SW480 (cell line): ENCODE measurements at regions not wholly inside any gene's neighbourhood (a gene's known extent, or its start where the extent isn't known, plus 50 kb on each side); places are given as distances from the start of the nearest gene placed in this dataset.

Source experiments
- DNase-seq: peaks from one replicate; pipeline ENCODE4 v3.0.0-alpha.2; 2016; ENCODE audit warnings: low spot score

DNA sequence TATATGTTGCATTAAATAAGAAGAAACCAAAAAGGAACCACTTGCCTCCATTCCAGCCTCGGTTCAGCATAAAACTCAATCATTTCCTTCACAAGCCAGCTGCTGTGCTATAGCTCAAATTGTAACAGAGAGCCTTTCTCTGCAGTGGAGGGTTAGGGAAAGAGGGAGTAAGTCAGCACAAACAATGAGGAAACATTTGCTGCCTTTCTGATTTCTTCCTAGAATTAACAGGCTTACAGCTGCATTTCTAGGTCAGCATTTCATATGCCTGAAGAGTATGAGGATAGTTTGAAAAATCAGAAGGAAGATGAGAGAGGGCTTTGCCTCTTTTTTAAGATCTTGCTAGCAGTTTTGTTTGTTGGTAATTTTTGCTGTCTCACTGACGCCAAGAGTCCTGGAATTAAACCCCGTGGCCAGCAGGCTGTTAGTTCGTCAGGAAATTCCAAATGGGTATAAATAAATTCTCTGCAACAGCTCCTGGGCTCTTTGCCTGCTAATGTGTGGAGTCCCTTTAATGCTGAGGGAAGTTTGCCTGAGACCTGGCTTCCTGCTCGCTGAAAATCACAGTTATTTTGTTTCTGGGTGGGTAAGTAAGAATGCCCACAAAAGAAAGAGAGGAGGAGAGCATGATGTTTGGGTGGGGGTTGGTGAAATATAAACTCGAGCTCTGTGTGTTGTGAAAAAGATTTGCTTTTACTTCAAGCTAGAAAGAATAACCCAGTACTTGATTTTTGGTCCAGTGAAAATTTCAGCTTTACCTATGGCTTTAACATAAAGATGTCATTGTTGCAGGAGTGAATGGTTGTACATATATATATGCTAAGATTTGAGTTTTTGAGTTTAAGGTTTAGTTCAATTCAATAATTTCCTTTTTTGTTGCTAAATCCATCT, 148.1 kb upstream of the DMRT1 start:
- DNase-seq, result no peak

DNA sequence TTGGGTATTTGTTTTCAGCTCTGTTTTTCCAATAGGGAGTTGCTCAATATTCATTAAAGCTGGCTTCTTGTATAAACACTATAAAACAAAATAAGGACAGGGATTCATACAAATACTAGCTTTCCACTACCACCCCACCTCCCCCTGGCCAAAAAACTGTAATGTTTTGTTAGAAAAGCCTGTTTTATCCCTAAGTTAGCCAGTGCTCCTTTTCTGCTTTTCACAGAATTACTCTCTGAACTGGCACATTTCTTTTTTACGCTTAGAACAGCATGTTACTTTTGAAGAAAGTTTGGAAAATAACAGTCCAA, 147.4 kb upstream of the DMRT1 start:
- no peak for DNase-seq

DNA sequence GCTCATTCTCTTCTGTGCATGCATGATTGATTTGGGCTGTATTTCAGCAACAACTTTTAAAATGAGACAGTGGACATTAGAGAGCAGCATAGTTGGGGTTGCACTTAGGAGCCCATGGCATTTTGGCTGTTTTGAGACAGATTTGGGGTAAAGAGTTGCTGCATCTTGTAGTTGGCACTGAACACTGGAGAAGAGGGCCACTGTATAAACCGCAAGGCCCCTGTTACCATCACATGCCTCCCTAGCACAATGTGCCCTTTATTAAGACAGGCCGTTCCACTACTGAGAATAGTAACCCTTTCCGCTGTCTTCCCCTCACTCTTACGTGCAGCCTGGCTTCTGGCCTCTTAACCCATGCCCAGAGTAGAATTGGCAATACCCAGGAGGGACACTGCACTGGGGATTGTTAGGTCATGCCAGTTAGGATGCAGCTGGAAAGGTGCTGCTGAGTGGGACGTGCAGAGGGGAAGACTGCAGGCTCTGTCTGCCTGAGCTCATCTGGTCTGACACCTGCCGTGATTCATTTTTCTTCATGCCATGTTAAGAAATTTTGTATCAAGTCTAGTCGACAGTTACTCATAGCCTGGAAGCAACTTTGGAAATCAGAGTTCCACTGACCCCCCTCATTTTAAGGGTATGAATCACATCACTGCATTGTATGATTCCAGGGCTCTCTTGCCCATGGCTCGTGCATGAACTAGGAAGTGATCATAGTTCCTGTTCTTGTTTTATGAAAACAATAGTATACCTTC, 146.9 kb upstream of the DMRT1 start:
- no peak for DNase-seq

DNA sequence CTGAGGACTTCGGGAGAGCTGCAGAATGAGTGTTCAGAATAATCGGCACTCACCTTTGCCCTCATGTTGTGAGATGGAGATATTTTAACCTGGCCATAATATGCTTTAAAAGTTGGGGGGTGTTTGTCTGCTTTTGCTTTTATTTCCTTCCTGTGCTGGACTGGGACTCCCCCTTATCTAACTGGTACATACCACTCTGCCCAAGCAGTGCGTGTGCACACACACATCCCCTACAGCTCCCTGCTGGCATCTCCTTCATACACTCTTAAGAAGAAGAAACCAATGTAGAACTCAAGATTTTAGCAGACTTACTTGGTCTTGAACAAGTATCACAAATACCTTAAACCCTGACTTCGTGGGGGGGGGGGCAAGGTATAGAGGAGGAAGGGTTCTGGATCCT, 146.2 kb upstream of the DMRT1 start:
- no peak for DNase-seq

DNA sequence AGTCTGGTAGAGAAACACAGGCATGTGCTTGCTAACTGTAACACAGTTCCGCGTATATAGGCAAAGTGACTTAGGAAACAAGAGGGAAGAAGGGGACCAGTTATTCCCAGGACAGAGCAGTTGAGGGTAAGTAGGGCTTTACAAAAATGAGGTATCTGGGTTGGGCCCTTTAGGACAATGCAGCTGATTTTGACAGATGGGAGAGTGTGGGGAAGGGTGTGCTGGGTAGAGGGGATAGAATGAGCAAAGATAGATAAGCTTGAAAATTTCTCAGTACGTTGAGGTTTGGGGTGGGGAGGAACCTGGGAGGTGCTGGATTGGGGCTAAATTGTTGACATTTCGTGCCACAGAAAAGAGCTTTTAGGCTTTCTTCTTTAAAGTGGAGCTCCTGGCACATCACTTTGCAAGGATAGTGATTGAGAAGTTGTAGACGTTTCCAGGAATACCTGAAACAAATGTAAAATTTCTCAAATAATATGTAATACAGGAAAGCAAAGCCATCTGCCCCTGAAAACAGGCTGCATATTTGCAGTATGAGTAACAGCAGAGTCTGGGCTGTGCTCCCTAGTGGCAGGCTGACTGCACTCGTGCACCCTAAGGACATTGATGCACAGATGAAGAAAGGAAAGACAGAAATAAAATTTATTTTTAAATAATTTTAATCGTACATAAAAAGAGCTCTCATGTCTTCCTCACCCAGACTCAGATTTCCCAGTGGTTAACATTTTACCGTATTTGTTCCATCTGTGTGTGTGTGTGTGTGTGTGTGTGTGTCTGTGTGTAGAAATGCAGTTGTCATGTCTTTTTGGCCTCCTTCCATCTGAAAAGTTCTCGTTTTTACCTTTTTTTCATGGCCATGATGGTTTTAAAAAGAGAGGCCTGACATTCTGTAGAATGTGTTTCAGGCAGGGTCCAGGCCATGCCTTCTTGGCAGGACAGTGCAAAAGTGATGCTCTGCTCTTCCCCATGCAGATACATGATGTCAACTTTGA, 144.9 kb upstream of the DMRT1 start:
- no peak for DNase-seq

DNA sequence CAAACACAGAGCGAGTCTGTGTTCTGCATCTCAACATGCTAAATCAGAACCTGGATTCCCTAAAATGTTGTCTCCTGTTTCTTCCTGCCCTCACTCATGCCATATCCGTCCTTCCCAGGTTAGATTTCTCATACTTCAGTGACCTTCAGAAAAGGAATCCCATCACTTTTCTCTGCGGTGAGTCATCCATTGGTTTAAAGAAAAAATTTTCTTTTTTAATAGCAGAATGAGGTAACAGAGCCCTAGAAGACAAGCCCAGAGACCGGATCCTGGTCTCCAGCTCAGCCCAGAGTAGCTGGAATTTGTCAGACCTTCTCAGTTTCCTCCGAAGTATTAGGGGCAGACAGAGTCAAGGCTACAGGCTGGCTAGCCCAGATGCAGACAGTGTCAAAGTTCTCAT, 143.2 kb upstream of the DMRT1 start:
- no peak for DNase-seq

DNA sequence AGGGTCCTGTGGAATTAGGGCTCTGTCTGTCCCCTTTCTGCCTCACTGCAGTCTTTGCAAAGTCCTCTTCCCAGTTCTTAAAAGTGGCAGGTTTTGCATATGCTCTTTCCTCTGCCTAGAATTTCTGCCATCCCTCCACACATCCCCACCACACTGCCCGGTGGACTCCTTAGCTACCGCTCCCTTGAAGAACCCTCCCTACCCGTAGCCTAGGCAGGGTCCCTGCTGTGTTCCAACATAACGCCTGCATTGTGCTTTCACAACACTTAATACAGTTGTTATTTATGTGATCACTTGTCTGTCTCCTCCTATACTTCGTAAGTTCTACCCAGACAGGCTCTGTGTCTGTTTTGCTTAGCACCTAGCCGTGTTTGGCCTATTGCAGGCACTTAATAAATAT, 142.5 kb upstream of the DMRT1 start:
- DNase-seq, result no peak

DNA sequence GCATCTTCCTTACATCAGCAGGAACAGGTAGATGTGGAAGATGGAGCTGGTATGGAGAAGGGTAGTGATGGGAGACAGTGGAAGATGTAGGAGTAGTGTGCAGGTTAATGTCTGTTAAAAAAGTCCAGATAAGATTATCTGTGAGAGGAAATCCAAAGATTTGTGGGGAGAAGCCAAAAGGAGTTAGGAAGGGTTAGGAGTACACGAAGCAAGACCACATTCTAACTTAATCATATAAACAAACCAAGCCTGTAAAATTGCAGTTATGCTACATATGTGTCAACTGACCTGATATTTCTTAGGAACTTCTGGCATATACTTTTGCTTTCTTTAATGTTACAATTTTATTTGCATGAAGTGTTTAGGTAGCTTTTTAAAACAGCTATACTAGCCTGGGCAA, 142.1 kb upstream of the DMRT1 start:
- no peak for DNase-seq

DNA sequence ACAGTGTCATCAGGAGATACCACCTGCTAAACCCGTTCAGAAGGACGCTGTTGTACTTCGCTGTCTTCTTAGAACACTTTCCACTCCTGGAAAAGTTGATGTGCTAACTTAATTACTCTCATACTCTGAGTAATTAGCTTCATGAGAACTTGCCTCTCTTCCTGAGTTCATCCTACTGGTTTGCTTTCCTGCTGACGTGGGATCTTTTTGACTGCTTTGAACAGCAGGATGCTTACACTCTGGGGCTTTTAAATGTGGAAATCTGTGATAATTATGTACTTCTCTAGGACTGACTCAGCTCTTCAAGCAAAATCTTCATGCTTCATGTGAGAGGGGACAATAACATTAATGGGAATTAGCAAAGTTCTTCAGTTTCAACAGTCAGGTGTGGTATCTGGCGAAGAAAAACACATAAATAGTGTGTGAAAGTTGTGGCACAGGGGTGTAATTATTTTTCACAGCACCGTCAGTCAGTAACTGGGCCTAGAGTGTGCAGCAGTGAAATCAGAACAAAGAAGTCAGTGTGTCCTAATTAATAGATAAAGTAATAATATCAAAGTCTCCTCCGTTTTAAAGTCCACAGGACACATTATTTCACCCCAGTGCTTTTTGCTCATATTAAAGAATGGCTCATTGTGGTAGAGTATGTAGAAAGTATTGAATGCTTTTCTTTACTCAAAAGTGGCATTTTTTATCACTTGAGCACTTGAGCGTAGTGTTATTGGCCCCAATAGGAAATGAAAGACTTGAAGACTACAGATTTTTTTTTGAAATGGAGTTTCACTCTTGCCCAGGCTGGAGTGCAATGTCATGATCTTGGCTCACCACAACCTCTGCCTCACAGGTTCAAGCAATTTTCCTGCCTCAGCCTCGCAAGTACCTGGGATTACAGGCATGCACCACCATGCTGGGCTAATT, 140.9 kb upstream of the DMRT1 start:
- DNase-seq, result no peak

DNA sequence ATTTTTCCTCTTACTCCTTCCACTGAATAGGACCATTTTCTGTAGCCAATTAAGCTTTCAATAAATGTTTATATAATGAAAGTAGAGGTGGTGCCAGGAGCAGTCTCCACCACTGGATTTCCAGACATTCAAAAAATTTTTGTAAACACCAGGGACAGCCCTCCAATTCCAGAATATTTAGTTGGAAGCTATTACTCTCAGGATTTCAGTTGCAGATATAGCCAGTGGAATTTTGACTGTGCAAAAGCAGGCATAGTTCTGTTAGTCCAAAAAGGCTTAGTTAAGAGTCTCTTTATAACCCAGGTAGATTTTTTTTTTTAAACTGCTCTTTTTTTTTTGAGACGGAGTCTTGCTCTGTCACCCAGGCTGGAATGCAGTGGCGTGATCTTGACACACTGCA, 138.1 kb upstream of the DMRT1 start:
- DNase-seq, result no peak

DNA sequence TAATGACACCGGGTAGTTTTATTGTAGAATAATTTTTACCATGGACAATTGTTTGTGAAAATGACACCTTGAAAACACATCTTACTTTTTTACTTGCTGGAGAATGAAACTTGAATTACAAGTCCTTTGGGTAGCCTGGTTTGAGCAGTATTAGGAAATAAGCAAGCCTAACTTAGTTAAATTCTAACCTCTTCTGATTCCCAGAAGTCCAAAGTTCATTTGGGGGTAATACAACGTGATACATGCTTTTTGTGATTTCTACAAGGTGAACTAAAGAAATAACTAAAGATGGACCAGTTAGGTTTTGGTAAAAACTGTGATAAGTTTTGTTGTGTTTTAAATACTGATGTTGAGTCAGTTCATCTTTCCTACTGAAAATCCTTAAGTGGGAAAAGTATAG, 135.4 kb upstream of the DMRT1 start:
- DNase-seq, result no peak

DNA sequence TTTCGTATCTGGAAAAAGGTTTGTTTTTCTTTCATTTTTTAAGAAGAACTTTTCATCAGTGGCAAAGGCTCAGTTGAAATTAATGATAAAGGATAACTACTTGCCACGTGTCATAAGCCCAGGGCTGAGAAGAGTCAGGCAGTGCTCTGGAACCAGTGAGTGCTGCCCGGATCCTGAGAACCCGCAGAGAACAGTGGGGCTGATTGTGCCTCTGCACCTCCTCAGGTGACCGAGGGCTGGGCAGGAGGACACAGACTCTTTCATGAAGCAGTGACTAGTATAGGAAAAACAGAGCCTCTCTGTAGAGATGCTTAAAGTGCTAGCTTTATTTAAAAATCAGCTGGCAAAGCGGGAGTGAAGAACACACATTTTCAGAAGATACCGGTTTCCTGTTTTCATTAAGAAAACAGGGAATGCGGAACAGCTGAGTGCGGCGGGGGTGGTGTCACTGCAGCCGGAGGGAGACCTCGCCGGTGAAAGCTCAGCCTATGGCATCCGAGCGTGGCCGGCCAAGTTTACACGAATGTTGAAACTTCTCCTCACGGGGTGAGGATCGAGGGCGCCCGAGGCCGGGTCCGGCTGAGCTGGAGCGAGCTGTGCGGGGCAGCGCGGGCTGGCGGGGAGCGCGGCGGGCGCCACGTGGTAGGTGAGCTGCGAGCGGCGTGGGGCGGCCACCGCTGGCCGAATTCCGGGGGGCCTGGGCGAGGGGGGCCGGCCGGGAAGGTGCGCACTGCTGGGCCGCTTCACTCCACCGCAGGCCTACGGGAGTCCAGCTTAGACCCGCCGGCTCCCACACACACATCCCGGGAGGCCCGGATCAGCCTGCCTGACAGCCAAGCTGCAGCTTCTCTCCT, 134.7 kb upstream of the DMRT1 start:
- no peak for DNase-seq

DNA sequence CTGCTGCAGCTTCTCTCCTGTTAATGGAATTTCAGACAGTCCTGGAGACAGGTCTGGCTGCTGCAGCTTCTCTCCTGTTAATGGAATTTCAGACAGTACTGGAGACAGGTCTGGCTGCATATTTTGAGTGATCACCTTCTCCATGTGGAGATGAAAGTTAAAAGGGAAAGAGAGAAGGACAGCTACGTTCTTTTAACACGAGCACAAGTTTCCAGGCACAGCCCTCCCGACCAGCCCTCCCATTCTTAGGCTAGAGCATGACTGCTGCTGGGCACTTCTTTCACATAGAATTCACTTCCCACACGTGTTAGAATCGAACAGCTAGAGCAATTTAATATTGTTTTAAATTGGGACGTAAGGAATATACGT, 133.3 kb upstream of the DMRT1 start:
- no peak for DNase-seq

DNA sequence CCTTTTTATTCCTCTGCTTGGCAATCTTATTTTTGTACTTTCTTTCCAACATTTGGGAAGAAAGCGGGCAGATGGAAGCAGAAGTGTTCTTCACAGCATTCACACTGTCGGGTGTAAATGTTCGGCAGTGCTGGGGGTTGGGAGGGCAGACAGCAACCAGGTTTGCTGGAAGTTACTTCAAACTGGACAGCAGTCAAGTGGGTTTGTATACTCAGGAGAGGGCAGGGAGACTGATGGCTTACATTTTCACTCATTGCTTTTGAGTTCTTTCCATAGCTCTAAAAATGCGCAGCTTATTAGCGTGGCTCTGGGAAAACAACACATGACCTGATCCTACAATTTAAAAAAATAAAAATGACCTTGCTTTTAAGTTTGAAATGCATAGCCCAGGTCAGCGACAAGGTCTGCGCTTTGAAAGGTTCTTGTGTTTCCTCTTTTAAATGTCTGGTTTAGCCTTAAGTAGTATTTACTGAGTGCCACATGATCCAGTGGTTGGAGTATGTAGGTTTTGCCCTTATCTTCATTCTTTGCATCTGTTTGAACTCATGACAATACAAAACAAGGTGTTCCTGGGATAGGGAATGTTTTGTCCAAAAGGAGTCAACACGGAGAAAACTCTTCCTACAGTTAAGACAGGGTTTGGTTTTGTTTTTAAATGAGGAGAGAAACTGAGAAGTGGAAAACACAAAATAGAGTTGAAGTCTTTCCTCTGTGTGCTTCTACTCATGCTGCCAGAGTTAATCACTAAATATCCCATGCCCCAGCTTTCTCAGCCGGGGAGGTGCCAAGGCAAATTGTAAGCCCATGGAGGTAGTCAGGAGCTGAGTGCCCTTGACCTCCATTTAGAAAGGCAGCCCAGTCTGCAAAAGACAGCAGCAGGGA, 132.7 kb upstream of the DMRT1 start:
- DNase-seq, result no peak

DNA sequence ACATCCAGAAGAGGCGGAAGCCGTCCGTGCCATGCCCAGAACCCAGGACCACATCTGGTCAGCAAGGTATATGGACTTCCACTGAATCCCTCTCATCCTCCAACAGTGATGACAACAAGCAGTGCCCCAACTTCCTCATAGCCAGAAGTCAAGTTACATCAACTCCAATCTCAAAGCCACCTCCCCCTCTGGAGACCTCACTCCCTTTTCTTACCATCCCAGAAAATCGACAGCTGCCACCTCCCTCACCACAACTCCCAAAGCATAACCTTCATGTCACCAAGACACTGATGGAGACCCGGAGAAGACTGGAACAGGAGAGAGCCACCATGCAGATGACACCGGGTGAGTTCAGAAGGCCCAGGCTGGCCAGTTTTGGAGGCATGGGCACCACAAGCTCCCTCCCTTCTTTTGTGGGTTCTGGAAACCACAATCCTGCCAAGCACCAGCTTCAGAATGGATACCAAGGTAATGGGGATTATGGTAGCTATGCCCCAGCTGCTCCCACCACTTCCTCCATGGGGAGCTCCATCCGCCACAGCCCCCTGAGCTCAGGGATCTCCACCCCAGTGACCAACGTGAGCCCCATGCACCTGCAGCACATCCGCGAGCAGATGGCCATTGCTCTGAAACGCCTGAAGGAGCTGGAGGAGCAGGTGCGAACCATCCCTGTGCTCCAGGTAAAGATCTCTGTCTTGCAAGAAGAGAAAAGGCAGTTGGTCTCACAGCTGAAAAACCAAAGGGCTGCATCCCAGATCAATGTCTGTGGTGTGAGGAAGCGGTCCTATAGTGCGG, 130.3 kb upstream of the DMRT1 start:
- no peak for DNase-seq

DNA sequence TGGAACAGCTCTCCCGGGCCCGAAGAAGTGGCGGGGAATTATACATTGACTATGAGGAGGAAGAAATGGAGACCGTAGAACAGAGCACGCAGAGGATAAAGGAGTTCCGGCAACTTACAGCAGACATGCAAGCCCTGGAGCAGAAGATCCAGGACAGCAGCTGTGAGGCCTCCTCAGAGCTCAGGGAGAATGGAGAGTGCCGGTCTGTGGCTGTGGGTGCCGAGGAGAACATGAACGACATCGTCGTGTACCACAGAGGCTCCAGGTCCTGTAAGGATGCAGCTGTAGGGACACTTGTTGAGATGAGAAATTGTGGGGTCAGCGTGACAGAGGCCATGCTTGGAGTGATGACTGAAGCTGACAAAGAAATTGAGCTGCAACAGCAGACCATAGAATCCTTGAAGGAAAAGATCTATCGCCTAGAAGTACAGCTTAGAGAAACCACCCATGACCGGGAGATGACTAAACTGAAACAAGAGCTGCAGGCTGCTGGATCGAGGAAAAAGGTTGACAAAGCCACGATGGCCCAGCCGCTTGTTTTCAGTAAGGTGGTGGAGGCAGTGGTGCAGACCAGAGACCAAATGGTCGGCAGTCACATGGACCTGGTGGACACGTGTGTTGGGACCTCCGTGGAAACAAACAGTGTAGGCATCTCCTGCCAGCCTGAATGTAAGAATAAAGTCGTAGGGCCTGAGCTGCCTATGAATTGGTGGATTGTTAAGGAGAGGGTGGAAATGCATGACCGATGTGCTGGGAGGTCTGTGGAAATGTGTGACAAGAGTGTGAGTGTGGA, 129.5 kb upstream of the DMRT1 start:
- no peak for DNase-seq

DNA sequence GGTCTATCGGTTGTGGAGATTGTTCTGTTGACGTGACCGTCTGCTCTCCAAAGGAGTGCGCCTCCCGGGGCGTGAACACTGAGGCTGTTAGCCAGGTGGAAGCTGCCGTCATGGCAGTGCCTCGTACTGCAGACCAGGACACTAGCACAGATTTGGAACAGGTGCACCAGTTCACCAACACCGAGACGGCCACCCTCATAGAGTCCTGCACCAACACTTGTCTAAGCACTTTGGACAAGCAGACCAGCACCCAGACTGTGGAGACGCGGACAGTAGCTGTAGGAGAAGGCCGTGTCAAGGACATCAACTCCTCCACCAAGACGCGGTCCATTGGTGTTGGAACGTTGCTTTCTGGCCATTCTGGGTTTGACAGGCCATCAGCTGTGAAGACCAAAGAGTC, 128.9 kb upstream of the DMRT1 start:
- DNase-seq, result no peak

DNA sequence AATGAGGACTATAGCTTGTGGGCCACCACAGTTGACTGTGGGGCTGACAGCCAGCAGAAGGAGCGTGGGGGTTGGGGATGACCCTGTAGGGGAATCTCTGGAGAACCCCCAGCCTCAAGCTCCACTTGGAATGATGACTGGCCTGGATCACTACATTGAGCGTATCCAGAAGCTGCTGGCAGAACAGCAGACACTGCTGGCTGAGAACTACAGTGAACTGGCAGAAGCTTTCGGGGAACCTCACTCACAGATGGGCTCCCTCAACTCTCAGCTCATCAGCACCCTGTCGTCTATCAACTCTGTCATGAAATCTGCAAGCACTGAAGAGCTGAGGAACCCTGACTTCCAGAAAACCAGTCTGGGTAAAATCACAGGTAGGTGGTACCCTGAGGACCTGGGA, 128.4 kb upstream of the DMRT1 start:
- DNase-seq, result no peak
